DMS153 treated with DMSO at 0.1 percent for 48 hours (cell line): ENCODE measurements at regions not wholly inside any gene's neighbourhood (a gene's known extent, or its start where the extent isn't known, plus 50 kb on each side); places are given as distances from the start of the nearest gene placed in this dataset.

ENCODE experiments used
- DNase-seq: peaks from one replicate; lab custom pipeline; 2025; ENCODE audit not compliant: unreplicated experiment; lab: John Stamatoyannopoulos, UW

DNA sequence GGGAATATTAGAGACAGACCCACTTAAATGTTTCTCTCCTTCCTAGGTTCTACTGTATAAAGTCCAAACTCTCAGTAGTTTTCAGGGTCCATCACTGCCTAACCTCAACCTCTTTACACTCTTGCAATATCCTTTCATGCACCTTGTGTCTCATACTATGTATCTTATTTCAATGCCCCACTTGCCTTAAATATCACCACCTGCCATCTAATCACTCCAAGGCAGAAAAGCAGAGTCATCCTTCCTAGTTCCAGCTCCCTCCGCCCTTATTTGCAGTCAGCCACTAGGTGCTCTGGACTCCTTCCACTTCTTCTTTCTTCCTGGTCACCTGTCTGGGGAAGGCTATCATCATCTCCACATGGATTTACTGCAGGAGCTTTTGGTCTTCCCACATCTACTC lies 322.0 kb downstream of the MFSD1 start:
- DNase-seq: no peak

DNA sequence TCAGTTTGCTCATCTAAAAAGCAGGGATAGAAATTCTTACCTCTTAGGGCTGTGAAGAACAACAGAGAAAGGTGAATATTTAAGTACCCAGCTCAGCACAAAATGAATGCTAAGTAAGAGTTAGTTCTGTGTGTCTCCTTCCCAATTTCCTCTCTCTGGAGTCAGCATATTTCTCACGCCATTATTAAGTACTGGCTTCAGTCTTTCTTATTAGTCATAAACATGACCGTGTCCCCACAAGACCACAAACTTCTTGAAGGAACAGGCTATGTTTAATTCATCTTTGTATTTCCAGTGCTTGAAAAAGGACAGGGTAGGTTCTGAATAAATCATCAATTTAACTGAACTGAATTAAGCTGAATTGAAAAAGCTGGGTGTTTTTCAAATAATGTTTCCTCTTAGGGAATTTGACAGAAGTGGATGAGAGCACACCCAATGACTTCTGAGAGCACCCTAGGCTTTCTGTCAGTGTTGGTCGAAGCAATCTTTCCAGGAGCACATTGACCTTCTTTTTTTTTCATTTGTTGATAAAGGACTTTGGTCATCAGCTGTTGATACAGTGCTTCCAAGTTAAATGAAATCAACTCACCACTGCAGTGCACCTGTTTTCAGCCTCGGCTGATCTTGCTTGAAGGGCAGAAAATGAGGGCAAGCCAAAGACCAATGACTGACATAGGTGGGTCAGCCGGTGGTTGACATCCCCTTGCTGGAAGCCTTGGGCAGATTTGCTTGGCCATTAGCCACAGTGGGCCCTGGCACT lies 324.6 kb downstream of the MFSD1 start:
- DNase-seq: no peak

DNA sequence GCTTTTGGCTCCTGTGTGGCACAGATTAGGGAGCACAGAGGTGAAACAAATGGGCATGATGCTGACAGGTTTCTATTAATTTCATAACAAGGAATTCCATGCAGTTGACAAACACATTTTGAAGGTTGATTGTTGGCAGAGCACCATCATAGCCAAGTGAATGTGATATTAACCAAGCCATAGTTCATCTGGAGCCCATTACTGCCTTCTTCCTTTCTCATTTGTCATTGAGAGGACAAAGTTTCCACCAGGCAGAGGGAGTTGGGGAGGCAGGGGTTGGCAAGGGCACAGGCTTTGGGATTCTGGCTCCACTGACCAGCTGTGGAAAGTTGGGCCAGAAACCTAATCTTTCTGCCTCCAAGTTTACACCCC lies 325.2 kb downstream of the MFSD1 start:
- no peak for DNase-seq

DNA sequence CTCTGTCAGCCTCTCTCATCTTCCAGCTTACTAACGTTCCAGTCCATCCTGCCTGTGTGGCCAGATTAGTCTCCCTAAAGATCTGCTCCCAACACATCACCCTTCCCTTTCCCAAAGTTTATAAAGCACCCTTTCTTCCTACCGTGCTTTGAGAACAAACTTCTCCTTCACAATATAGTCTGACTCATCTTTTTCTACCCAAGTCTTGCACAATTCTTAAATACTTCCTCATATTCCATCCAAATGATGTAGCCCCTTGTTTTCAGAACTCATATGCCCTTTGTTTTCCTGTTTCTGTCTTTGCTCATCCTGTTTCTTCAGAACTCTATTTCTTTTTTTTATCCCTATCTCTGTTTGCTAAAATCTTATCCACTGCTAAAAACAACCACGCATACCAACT lies 326.8 kb downstream of the MFSD1 start:
- no peak for DNase-seq

DNA sequence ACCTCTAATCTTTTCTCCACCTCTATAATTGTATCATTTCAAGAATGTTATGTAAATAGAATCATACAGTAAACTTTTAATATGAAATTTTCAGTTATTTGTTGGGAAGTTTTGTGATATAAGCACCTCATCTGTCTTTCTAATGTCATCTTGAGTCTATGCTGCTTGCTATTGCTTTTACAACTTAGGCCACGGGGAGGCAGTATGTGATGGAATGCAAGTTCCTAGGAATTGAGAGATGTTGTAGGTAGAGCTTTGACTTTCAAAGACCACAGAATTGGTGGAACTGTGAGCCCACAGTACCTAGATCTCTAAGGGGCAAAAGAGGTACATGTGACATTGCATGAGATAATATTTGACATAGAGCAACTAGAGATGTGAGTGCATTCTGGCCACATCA lies 328.3 kb downstream of the MFSD1 start:
- no peak for DNase-seq

DNA sequence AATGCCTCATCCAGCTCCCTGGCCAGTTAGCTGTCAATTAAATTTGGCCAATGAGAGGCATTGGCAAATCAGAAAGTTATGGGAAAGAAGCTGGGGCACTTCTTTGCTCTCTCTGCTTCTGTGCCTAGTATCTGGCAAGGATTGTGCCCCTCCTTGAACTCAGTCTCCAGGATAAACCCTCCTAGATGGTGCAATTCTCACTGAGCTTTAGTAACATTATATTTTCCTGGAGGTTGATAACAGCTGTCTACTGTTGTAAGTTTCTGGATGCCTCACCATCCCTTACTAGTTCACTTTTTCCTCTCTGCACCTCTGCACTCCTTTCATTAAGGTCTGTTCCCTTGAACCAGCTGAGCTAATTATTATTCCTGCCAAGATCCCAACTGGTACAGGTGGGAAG lies 329.5 kb downstream of the MFSD1 start:
- no peak for DNase-seq

DNA sequence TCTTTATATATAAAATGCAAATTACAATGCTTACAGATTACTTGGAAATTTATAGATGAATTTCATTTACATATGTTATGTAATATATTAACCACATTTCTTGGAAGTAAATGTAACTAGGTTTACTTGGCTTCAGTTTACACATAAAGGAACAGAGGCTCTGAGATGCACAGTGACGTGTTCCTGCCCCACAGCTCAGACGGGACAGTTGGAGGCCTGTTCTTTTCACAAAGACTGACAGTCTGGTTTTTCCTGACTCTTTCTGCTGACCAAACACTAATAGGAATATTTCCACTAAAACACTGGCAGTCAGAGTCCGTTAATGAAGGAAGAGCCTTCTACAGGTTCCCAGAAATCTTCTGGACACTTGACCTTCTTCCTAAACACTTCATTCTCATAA lies 336.1 kb downstream of the MFSD1 start:
- DNase-seq: no peak

DNA sequence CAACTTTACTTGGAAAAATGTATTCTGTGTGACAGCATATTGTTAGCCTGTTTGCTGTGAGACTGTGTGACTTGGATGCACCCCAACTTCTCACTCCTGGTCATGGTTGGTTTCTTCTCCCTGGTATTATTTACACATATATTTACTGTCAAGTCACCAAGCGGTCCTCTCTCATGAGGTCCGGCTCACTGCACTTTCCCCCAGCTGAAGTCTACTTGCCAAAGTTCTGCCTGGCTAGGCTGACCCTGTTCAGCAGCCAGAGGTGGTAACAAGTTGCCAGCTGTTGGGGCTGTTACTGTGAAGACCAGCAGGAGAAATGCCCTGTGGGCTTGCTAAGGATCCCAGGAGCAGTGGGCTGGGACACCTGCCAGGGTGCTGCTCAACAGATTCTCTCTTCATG lies 337.5 kb downstream of the MFSD1 start:
- DNase-seq: no peak

DNA sequence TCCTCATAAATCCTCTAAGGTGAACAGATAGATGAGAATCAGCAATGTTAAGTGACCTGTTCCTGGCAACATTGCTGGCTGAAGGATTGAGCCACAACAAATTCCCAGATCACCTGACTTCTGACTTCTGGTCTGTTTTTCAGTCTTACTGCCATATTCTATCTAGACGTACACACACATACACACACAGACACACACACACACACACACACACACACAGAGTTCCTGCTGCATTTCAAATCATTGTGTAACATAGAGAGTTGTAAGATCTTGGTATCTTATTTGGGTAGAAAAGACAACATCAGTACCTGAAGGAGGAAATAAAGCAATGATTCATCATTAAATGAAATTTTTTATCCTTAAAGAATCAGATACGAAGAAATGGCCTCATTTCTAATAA lies 342.6 kb downstream of the MFSD1 start:
- no peak for DNase-seq

DNA sequence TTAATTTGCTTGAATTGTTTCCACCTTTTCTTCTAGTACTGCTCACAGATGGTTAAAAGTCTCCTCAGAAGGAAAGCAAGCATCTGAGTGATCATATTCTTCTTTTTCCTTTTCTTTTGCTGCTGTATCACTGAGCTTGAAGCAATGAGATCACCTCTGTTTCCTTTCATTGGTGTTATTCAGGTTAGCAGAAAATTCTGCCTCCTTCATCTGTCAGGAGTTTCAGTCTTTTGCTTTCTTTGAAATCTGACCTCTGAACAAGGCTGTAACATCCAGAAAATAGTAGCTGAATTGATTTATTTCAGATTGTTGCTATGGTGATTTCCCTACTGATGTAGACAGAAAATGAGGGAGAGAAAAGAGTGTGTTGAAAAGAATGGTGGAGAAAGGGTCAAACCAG lies 343.0 kb downstream of the MFSD1 start:
- no peak for DNase-seq

DNA sequence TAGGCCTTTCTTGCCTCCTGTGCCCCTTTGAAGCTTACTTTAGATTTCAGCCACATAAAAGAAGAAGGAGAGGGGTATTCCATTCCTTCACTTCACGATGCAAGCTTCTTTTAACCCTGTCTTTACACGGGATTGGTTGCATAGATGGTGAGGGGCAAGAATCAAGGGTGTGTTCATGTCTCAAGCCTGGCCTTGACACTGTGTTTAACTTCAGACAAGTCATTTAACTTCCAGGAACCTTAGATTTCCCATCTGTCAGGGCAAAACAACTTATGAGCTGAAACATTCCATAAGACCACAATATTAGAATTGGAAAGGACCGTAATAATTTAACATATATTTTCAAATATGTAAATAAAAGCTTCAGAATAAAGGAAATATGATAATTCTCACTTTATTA lies 344.5 kb downstream of the MFSD1 start:
- DNase-seq: no peak

DNA sequence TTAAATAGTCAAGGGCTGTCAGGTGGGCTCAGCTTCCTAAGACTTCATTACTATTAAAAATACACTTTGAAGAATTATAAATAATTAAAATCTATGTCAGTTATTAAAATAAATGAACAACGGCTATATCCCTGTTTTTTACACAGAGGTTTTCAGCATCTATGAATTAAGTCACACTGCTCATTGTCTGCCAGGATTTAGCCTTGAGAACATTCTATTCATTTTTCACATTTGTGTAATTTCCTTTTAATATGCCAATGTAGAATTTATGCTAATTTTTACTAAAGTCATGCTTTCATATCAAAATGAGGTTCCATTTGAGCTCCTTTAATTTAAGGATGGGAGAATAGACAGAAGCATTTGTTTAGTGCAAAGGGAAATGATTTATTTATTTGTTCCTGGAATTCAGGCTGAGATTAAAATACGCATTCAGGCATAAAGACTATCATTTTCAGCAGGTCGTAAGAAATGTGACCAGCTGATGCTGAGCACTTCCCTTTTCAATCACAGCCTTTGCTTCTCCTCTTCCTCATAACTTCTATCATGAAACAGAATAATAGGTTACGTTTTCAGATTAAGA lies 345.1 kb downstream of the MFSD1 start:
- no peak for DNase-seq

DNA sequence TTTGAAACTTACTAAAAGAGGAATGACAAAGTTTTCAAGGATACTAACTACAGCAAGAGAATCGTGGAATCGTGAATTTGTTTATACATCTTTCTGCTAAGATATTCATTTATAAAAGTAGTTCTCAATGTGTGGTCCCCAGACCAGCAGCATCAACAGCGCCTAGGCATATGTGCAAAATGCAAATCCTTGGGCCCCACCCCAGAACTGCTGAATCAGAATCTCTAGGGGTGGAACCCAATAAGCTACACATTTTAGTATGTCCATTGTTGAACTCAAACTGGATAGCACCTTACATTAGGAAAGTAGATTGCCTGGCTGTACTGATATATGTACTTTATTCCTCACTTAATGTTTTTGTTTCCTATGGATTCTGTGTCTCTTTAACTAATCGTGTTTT lies 346.0 kb downstream of the MFSD1 start:
- no peak for DNase-seq

DNA sequence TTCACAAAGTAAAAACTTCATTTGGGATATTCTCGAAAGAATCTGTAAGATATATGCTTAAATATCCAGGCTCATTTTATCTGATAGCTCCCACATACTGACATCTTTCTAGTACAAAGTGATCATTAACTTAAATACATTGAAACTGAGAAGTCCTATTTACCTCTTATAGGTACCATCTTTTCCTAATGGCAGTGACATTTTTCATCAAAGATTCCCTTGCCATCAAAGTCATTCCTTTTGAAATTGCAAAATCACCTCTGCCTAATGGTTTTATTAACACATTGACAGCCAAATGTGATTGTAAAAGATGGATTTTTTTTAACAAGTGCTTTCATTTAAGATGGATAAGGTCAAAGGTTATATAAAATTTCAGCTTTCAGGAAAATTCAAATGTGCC lies 346.6 kb downstream of the MFSD1 start:
- DNase-seq: no peak

DNA sequence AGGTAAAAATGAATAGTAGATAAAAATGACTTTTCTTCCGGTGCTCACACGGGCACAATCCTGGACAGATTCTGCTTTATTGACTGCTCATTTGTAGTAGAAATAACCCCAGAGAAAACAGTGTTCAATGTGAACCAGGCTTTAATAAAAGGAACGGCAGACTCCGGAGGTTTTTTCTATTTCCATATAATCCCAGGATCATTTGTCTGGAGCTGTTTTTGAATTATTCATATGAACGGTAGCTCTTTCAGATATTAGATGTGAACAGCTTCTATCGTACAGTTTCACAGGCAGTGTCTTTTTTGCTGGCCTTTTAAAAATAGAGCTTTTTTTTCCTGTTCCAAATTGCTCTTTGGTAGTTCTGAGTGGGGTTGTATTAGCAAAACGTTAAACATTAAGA lies 347.3 kb downstream of the MFSD1 start:
- DNase-seq: no peak

DNA sequence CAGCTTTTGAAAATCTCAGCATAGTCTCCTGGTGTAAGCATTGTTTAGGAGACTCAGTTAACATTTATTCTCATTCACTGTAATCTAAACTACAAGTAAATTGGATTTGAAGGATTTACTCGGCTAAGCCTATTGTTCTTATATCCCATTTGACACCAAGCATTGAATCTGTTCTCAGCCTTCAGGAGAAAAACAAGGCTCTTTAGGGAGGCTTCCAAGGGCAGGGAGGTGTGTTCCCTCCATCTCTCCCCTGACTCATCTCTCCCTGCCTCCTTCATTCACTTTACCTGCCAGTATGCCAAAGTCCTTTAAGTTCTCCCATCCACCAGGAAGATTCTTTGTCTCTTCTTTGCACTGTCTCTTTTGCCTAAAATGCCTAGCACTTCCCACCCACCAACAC lies 347.8 kb downstream of the MFSD1 start:
- no peak for DNase-seq

DNA sequence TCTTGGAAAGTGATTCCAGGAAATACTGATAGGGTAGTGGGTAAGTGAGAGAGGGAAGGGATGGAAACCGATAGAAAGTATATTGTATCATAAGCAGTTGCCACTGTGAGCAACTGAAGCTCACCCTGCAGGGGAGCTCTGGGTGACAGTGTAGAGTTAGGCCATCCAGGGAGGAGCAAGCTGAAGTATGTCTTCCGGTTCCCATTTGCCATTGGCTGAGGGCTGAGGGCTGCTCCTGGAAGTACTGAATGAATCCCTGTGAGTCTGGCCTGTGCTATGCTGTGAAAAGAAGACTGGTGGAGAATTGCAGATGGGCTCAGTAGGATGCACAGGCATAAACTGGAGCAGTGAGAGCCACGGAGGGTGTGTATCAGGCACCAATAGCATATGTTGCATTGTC lies 348.3 kb downstream of the MFSD1 start:
- DNase-seq: no peak

DNA sequence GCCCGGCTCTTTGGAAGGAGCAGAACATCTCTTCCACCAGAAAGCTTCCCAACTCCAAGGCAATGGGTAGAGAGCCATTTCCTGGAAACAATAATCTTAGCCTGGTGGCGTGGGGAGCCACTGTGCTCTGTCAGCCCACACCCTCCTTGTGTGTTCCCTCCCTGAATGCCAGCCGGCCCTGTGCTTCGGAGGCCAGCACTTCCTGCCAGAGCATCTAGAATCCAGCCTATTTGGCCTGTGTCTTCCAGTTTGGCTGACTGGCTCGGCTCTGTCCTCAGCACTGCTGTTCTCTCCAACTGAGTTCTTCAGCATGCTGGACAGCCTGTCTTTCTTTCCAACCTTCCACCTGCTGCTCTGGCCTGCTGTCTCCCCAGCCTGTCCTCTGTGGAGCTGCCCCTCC lies 349.3 kb downstream of the MFSD1 start:
- DNase-seq: no peak

DNA sequence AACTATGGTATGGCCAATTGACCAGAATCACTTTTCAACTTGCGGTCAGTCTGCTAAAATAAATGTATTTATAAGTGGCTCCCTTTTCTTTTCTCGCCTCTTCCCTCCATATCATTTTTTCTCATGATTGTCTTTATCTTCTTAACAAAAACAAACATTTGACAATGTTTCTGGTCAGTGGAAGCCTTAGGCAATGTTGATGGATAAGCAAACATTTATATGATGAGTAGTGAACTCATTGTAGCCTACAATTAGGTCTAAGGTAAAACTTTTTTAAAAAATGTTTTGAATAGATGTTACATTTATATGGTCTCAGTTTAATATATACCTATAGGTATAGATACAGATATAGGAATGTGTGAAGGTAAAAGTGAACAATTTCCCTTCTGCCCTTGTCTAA lies 355.4 kb downstream of the MFSD1 start:
- no peak for DNase-seq

DNA sequence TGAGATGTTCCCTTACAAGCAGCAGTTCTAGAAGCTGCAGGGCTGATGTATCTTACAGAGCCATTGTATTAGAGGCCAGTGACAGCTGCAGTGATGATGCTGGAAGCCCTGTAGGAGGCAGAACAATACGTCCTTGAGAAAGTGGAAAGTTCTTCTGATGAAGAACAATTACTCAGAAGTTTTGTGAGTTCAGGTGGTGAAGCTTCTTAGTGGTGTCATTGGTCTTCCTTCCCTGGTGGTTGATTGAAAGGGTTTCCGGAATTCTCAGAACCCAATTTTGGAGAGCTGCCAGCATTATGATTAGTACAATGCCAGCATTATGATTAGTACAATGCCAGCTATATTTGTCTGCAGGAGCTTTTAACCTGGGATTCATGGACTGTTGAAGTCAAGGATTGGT lies 356.4 kb downstream of the MFSD1 start:
- DNase-seq: no peak

DNA sequence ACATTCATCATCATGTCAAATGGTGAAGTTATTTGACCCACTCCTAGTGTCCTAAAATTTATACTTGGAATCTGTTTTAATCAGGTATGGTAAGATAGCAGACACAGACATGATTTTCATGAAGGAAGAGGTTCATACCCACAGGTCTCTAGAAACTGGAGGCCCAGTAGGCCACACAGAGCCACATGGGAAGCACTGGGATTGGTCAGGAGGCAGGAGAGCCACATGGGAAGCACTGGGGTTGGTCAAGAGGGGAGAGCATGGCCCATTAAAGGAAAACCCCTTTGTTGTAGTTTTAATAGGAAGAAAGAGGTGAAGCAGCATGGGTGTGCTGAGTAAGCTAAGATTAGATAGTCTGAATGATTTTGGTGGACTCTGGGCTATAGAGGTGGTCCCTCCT lies 356.9 kb downstream of the MFSD1 start:
- DNase-seq: no peak

DNA sequence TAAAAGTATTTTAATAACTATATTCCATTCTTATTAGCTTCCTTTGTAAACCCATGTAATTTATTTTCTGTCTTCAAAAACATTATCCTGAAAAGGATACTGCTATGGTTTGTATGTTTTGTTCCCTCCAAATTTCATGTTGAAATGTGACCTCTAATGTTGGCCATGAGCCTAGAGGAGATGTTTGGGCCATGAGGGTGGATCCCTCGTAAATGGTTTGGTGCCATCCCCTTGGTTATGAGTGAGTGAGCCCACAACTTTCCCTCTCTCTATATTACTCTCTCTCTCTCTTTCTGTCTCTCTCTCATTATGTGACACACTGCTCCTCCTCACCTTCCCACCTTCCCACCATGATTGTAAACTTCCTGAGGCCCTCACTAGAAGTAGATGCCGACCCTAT lies 357.7 kb downstream of the MFSD1 start:
- DNase-seq: no peak

DNA sequence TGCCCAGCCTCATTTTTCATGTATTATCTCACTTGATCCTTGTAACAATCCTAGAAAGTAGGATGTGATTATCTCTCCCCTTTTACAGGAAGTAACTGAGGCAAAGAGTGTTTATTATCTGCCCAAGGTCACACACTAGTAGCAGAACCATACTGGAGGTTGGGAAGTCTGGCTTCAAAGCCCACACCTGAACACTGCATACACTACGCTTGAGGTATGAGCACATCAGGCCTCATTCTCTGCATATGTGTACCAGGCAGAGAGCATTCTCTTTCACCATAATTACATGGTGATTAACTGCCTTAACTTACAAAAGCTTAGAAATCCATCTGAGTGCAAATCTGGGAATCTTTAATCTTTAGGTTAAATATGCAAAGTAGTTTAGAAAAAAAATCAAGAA lies 361.8 kb downstream of the MFSD1 start:
- no peak for DNase-seq
